Activated T-helper 1 cell treated with anti-CD3 and anti-CD28 coated beads, Interleukin-12 subunit alpha, Interleukin-12 subunit beta, Interleukin-2, Interleukin-4 antibody, amounts not matched to agents 30 ng/mL and 10 ng/mL and 1 ng/mL, durations not matched to agents 14 hours and 24 hours and 36 hours (primary cell): ENCODE measurements at regions not wholly inside any gene's neighbourhood (a gene's known extent, or its start where the extent isn't known, plus 50 kb on each side); places are given as distances from the start of the nearest gene placed in this dataset.
"Not testable (repeated sequence)": the region's sequence is repeated elsewhere in the genome, so short reads cannot be mapped to it uniquely, and the experiment has no call there.

Experiments used
- DNase-seq: peaks from one replicate; pipeline ENCODE4 v3.0.0; 2021; ENCODE audit warnings: low spot score
- H3K27ac Mint-ChIP-seq: one replicate; pipeline ENCODE4 v1.8.0; 2021; ENCODE audit warnings: mild to moderate bottlenecking, mixed read lengths
- H3K27me3 Mint-ChIP-seq: one replicate; pipeline ENCODE4 v1.8.0; 2022; ENCODE audit warnings: mild to moderate bottlenecking, moderate library complexity, mixed read lengths; ENCODE audit not compliant: insufficient read depth
- H3K36me3 Mint-ChIP-seq: one replicate; pipeline ENCODE4 v1.8.0; 2021; ENCODE audit warnings: low read depth, mixed read lengths
- H3K4me1 Mint-ChIP-seq: one replicate; pipeline ENCODE4 v1.8.0; 2021; ENCODE audit warnings: low read depth, mixed read lengths
- H3K4me3 Mint-ChIP-seq: one replicate; pipeline ENCODE4 v1.8.0; 2021; ENCODE audit warnings: mild to moderate bottlenecking, moderate library complexity, mixed read lengths
- H3K9me3 Mint-ChIP-seq: one replicate; pipeline ENCODE4 v1.8.0; 2021; ENCODE audit warnings: mixed read lengths
- intact Hi-C: fragments of 100-400 bp; cut with micrococcal nuclease; formaldehyde crosslinking; loops from one replicate; pipeline ENCODE4 v1.15.1; 2024

- H3K27me3 Mint-ChIP-seq, result no peaks in the 10 kb centered on the region
- H3K9me3 Mint-ChIP-seq, result peaks cover 12% of the 10 kb centered on the region
- intact Hi-C loops, result no loop called here
- H3K4me3 Mint-ChIP-seq, result no peak overlapping the region
- H3K27ac Mint-ChIP-seq, result no peak overlapping the region
- H3K36me3 Mint-ChIP-seq, result no peaks in the 10 kb centered on the region
- H3K4me1 Mint-ChIP-seq, result no peaks in the 10 kb centered on the region
- DNase-seq, result no peak
Observed at GRCh38 chr6:103617642-103618041, 1242.1 kb downstream of the HACE1 start.

GRCh38 chr6:103587722-103588121 is 1272.0 kb downstream of the HACE1 start:
- Mint-ChIP-seq H3K27ac (no peak overlapping the region), H3K4me3 (no peak overlapping the region), H3K27me3 (no peaks in the 10 kb centered on the region), H3K36me3 (no peaks in the 10 kb centered on the region), H3K4me1 (no peaks in the 10 kb centered on the region), H3K9me3 (peaks cover 5% of the 10 kb centered on the region)
- no peak for DNase-seq
- intact Hi-C loops, result no loop called here

- no peaks in the 10 kb centered on the region for H3K27me3 Mint-ChIP-seq
- DNase-seq, result no peak
- intact Hi-C loops, result no loop called here
- no peaks in the 10 kb centered on the region for H3K4me1 Mint-ChIP-seq
- no peak overlapping the region for H3K4me3 Mint-ChIP-seq
- no peak overlapping the region for H3K27ac Mint-ChIP-seq
- no peaks in the 10 kb centered on the region for H3K36me3 Mint-ChIP-seq
- peaks cover 3% of the 10 kb centered on the region for H3K9me3 Mint-ChIP-seq
Observed at GRCh38 chr6:103578115-103578514, 1281.6 kb downstream of the HACE1 start.

GRCh38 chr6:103570431-103570830 is 1289.3 kb downstream of the HACE1 start:
- H3K36me3 Mint-ChIP-seq, result no peaks in the 10 kb centered on the region
- no peaks in the 10 kb centered on the region for H3K27me3 Mint-ChIP-seq
- H3K27ac Mint-ChIP-seq, result no peak overlapping the region
- intact Hi-C loops, result no loop called here
- H3K4me1 Mint-ChIP-seq, result no peaks in the 10 kb centered on the region
- no peak for DNase-seq
- H3K4me3 Mint-ChIP-seq, result no peak overlapping the region
- H3K9me3 Mint-ChIP-seq, result no peaks in the 10 kb centered on the region

GRCh38 chr6:103554911-103555310 is 1304.8 kb downstream of the HACE1 start:
- H3K4me3 Mint-ChIP-seq, result no peak overlapping the region
- no peaks in the 10 kb centered on the region for H3K27me3 Mint-ChIP-seq
- no peaks in the 10 kb centered on the region for H3K9me3 Mint-ChIP-seq
- H3K27ac Mint-ChIP-seq, result no peak overlapping the region
- no peak for DNase-seq
- no peaks in the 10 kb centered on the region for H3K4me1 Mint-ChIP-seq
- H3K36me3 Mint-ChIP-seq, result no peaks in the 10 kb centered on the region
- intact Hi-C loops, result no loop called here

GRCh38 chr6:103538381-103538780 is 1321.3 kb downstream of the HACE1 start:
- Mint-ChIP-seq H3K36me3 (no peaks in the 10 kb centered on the region), H3K27me3 (no peaks in the 10 kb centered on the region), H3K9me3 (no peaks in the 10 kb centered on the region), H3K4me1 (no peaks in the 10 kb centered on the region), H3K27ac (no peak overlapping the region), H3K4me3 (no peak overlapping the region)
- DNase-seq, result no peak
- intact Hi-C loops, result no loop called here

GRCh38 chr6:103534814-103535213 is 1324.9 kb downstream of the HACE1 start:
- Mint-ChIP-seq H3K36me3 (no peaks in the 10 kb centered on the region), H3K27me3 (no peaks in the 10 kb centered on the region), H3K4me1 (no peaks in the 10 kb centered on the region), H3K4me3 (no peak overlapping the region), H3K9me3 (no peaks in the 10 kb centered on the region), H3K27ac (no peak overlapping the region)
- no peak for DNase-seq
- intact Hi-C loops, result no loop called here

- no peaks in the 10 kb centered on the region for H3K4me1 Mint-ChIP-seq
- no peak overlapping the region for H3K4me3 Mint-ChIP-seq
- DNase-seq, result no peak
- no peaks in the 10 kb centered on the region for H3K36me3 Mint-ChIP-seq
- no peaks in the 10 kb centered on the region for H3K27me3 Mint-ChIP-seq
- no peaks in the 10 kb centered on the region for H3K9me3 Mint-ChIP-seq
- no peak overlapping the region for H3K27ac Mint-ChIP-seq
- intact Hi-C loops, result no loop called here
Observed at GRCh38 chr6:103534095-103534494, 1325.6 kb downstream of the HACE1 start.

GRCh38 chr6:103522045-103522444 is 1337.7 kb downstream of the HACE1 start:
- Mint-ChIP-seq H3K36me3 (no peaks in the 10 kb centered on the region), H3K4me3 (no peak overlapping the region), H3K9me3 (no peaks in the 10 kb centered on the region), H3K4me1 (no peaks in the 10 kb centered on the region), H3K27ac (no peak overlapping the region), H3K27me3 (no peaks in the 10 kb centered on the region)
- intact Hi-C loops, result no loop called here
- DNase-seq, result no peak

- DNase-seq, result no peak
- H3K4me1 Mint-ChIP-seq, result no peaks in the 10 kb centered on the region
- intact Hi-C loops, result no loop called here
- no peak overlapping the region for H3K27ac Mint-ChIP-seq
- no peaks in the 10 kb centered on the region for H3K9me3 Mint-ChIP-seq
- H3K4me3 Mint-ChIP-seq, result no peak overlapping the region
- H3K36me3 Mint-ChIP-seq, result no peaks in the 10 kb centered on the region
- no peaks in the 10 kb centered on the region for H3K27me3 Mint-ChIP-seq
Observed at GRCh38 chr6:103516336-103516735, 1343.4 kb downstream of the HACE1 start.

- no peak for DNase-seq
- Mint-ChIP-seq H3K4me3 (no peak overlapping the region), H3K36me3 (no peaks in the 10 kb centered on the region), H3K9me3 (no peaks in the 10 kb centered on the region), H3K27ac (no peak overlapping the region), H3K27me3 (no peaks in the 10 kb centered on the region), H3K4me1 (no peaks in the 10 kb centered on the region)
- intact Hi-C loops, result no loop called here
Observed at GRCh38 chr6:103507052-103507451, 1352.7 kb downstream of the HACE1 start.

GRCh38 chr6:103505155-103505518 is 1354.6 kb downstream of the HACE1 start:
- no peak overlapping the region for H3K27ac Mint-ChIP-seq
- no peaks in the 10 kb centered on the region for H3K9me3 Mint-ChIP-seq
- intact Hi-C loops, result no loop called here
- H3K4me1 Mint-ChIP-seq, result no peaks in the 10 kb centered on the region
- DNase-seq, result no peak
- H3K4me3 Mint-ChIP-seq, result no peak overlapping the region
- H3K27me3 Mint-ChIP-seq, result no peaks in the 10 kb centered on the region
- no peaks in the 10 kb centered on the region for H3K36me3 Mint-ChIP-seq

- Mint-ChIP-seq H3K4me3 (no peak overlapping the region), H3K27me3 (no peaks in the 10 kb centered on the region), H3K4me1 (no peaks in the 10 kb centered on the region), H3K36me3 (no peaks in the 10 kb centered on the region), H3K27ac (no peak overlapping the region), H3K9me3 (no peaks in the 10 kb centered on the region)
- no peak for DNase-seq
- intact Hi-C loops, result no loop called here
Observed at GRCh38 chr6:103504501-103505154, 1355.1 kb downstream of the HACE1 start.

- H3K27ac Mint-ChIP-seq, H3K27me3 Mint-ChIP-seq, DNase-seq, H3K36me3 Mint-ChIP-seq, H3K4me1 Mint-ChIP-seq, intact Hi-C loops, H3K4me3 Mint-ChIP-seq, H3K9me3 Mint-ChIP-seq: not testable (repeated sequence)
Observed at GRCh38 chr6:103496588-103496987, 1363.1 kb downstream of the HACE1 start.
